Body of pancreas (tissue), 4 donors: ENCODE measurements at regions not wholly inside any gene's neighbourhood (a gene's known extent, or its start where the extent isn't known, plus 50 kb on each side); places are given as distances from the start of the nearest gene placed in this dataset.

Source experiments
- ATAC-seq: fragments of 150-250 bp; one replicate; pipeline ENCODE4 v1.9.1; 2016
- DNase-seq, 4 donors: peaks; one replicate each; pipeline ENCODE4 v3.0.0-alpha.2; 2019
- H3K27ac ChIP-seq, 4 donors: fragments of 200-600 bp; sonication (generic); 1 replicate in 3 of 4; 2 replicates in 1 of 4; pipeline versions ENCODE4 v1.5.1 to v1.6.1; 2016 to 2019; ENCODE audit warnings: mild to moderate bottlenecking in 1 of 4, mixed read lengths in 1 of 4, moderate library complexity in 1 of 4
- H3K27me3 ChIP-seq, 2 donors: fragments of 200-600 bp; sonication (generic); one replicate each; pipeline ENCODE4 v1.6.0; 2016; ENCODE audit warnings: mild to moderate bottlenecking in 1 of 2
- H3K36me3 ChIP-seq, 2 donors: fragments of 200-600 bp; sonication (generic); replicated peaks in 1 of 2; 2 replicates each; pipeline ENCODE4 v1.5.1; 2016; ENCODE audit warnings: low read depth in 2 of 2; ENCODE audit not compliant: insufficient read depth in 1 of 2
- H3K4me1 ChIP-seq: fragments of 200-600 bp; sonication (generic); one replicate; pipeline ENCODE4 v1.6.0; 2016
- H3K4me3 ChIP-seq, 2 donors: fragments of 200-600 bp; sonication (generic); 1 replicate in 1 of 2; 2 replicates in 1 of 2; pipeline ENCODE4 v1.5.1; 2016 to 2019
- H3K9me3 ChIP-seq, 3 donors: fragments of 200-600 bp; sonication (generic); 1 replicate in 2 of 3; 2 replicates in 1 of 3; pipeline ENCODE4 v1.5.1; 2016
- CTCF ChIP-seq, 7 experiments: fragments of 450-650 bp in 4 of 7; fragments of 200-600 bp in 3 of 7; sonication (generic) in 3 of 7; IDR thresholded peaks; one replicate each; pipeline ENCODE4 v1.5.1; 2016 to 2019; ENCODE audit warnings: antibody characterized with exemption in 7 of 7
- POLR2A ChIP-seq, 3 donors: fragments of 450-650 bp; IDR thresholded peaks; one replicate each; pipeline ENCODE4 v1.6.1; 2016; ENCODE audit warnings: antibody characterized with exemption in 3 of 3, mild to moderate bottlenecking in 2 of 3
- WGBS, 2 donors: methylation state at CpG; one replicate each; pipeline ENCODE4 v1.1.5; 2017; 5-methylcytosine and 5-hydroxymethylcytosine counted together
- intact Hi-C: fragments of 100-400 bp; cut with DNase I; formaldehyde crosslinking; loops from one replicate; pipeline ENCODE4 v1.15.1; 2023

- DNase-seq: no peak
- WGBS, 2 donors: 54 to 61% methylated on average over 5 of the region's 5 CpGs
- Histone ChIP-seq H3K4me3 (no peak overlapping the region), H3K9me3 (no peaks in the 10 kb centered on the region), H3K36me3 (no peaks in the 10 kb centered on the region), H3K27me3 (no peaks in the 10 kb centered on the region), H3K27ac (no peak overlapping the region), H3K4me1 (no peaks in the 10 kb centered on the region)
- no peak for TF ChIP-seq CTCF (IDR thresholded peaks at IDR 0.05)
- no peak for TF ChIP-seq POLR2A (IDR thresholded peaks at IDR 0.05)
- intact Hi-C loops: no loop called here
- no peak for ATAC-seq
These were observed 509.2 kb downstream of the TDRD15 start for GRCh38 chr2:21633015-21633414.

GRCh38 chr2:21633466-21633865 lies 509.7 kb downstream of the TDRD15 start:
- Histone ChIP-seq H3K9me3 (no peaks in the 10 kb centered on the region), H3K4me3 (no peak overlapping the region), H3K27ac (no peak overlapping the region), H3K36me3 (no peaks in the 10 kb centered on the region), H3K27me3 (no peaks in the 10 kb centered on the region), H3K4me1 (no peaks in the 10 kb centered on the region)
- intact Hi-C loops: no loop called here
- WGBS, 2 donors: 30 to 37% methylated on average over 6 of the region's 6 CpGs
- no peak for ATAC-seq
- DNase-seq: no peak
- TF ChIP-seq POLR2A (IDR thresholded peaks at IDR 0.05) (no peak), CTCF (IDR thresholded peaks at IDR 0.05) (no peak)

- intact Hi-C loops: no loop called here
- Histone ChIP-seq H3K27me3 (no peaks in the 10 kb centered on the region), H3K4me3 (no peak overlapping the region), H3K27ac (no peak overlapping the region), H3K9me3 (no peaks in the 10 kb centered on the region), H3K4me1 (no peaks in the 10 kb centered on the region), H3K36me3 (no peaks in the 10 kb centered on the region)
- WGBS, 2 donors: 59 to 62% methylated on average over 7 of the region's 7 CpGs
- ATAC-seq (no peak), DNase-seq (no peak)
- TF ChIP-seq POLR2A (IDR thresholded peaks at IDR 0.05) (no peak), CTCF (IDR thresholded peaks at IDR 0.05) (no peak)
These were observed 510.1 kb downstream of the TDRD15 start for GRCh38 chr2:21633911-21634310.

GRCh38 chr2:21640046-21640445 lies 516.3 kb downstream of the TDRD15 start:
- Histone ChIP-seq H3K27ac (no peak overlapping the region), H3K27me3 (no peaks in the 10 kb centered on the region), H3K4me3 (no peak overlapping the region), H3K36me3 (no peaks in the 10 kb centered on the region), H3K4me1 (no peaks in the 10 kb centered on the region), H3K9me3 (no peaks in the 10 kb centered on the region)
- intact Hi-C loops: no loop called here
- TF ChIP-seq POLR2A (IDR thresholded peaks at IDR 0.05) (no peak), CTCF (IDR thresholded peaks at IDR 0.05) (no peak)
- DNase-seq (no peak), ATAC-seq (no peak)
- 31 to 36% methylated on average over 2 of the region's 2 CpGs for WGBS, 2 donors

GRCh38 chr2:21642647-21643046 lies 518.9 kb downstream of the TDRD15 start:
- H3K27me3 ChIP-seq: no peaks in the 10 kb centered on the region
- H3K9me3 ChIP-seq: no peaks in the 10 kb centered on the region
- TF ChIP-seq CTCF (IDR thresholded peaks at IDR 0.05) (no peak), POLR2A (IDR thresholded peaks at IDR 0.05) (no peak)
- H3K27ac ChIP-seq: no peak overlapping the region
- no peak for ATAC-seq
- no peak overlapping the region for H3K4me3 ChIP-seq
- intact Hi-C loops: no loop called here
- WGBS, 2 donors: 33 to 47% methylated on average over 6 of the region's 6 CpGs
- no peaks in the 10 kb centered on the region for H3K4me1 ChIP-seq
- H3K36me3 ChIP-seq: no peaks in the 10 kb centered on the region
- DNase-seq: no peak
